ENCODE measurements at regions not wholly inside any gene's neighbourhood (a gene's known extent, or its start where the extent isn't known, plus 50 kb on each side); places are given as distances from the start of the nearest gene placed in this dataset.

DNA sequence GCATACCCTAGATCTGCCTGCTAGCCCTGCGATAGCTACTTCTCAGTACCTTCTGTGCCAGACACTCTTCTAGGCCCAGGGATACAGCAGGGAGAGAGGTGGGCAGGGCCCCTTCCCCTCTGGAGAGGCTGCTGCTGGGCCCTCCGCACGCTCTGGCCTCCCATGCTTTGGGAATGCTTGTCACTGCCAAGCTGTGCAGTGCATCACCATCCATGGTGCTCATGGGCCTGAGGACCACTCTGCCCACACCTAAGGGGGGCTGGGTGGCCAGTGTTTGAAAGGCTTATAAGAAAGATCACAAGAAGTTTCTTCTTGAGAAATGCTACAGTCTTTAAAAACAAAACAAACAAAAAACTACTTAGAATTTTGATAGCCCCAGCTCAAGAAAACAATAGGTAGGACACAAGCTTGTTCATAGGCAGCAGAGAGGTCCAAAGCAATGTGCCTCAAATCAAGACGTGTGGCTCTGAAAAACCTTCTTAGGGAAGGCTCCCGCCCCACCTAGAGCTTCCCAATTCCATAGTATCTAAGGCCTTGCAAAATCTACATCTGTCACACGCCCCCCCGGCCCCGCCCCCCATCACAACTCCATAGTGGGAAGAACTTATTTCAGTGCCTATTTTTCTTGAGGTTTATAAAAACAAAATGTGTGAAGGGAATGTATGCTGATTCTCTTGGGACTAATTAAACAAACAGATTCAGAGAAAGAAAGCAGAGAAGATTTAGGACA is 145.8 kb downstream of the TM9SF2 start:
- no peak for DNase-seq (ENCODE audit: low spot score)

DNA sequence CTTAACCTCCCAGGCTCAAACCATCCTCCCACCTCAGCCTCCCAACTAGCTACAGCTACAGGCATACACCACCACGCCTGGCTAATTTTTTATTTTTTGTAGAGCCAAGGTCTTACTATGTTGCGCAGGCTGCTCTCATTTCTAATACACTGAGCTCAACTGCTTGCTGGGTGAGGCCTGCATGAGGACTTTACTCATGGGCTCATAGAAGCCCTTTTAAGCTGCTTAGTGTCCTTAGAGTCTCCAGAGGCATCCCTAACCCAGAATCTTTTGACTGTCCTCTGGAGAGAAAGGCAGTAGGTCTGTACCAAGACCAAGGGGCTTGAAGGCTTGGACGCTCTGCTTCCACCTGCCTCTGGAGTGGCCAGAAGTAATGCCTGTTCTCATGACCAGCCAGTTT is 141.6 kb downstream of the TM9SF2 start:
- DNase-seq (ENCODE audit: low spot score), result no peak

DNA sequence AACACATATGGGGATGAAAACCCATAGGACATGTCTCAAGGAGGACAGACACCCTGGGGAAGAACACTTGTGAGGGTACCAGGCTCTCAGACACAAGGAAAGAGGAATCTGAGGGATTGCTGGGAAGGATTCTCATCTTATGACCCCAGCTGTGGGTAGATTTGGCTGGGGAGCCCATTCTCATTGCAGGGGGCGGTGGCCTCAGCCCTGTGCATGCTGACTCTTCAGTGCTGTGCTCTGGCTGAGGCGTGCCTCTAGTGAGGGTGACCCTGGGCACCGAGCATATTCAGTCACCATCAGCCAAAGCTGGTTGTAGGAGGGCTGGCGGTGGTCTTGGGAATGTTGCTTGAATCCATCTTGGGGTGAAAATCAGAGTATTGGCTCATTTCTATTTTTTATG is 140.7 kb downstream of the TM9SF2 start:
- DNase-seq (ENCODE audit: low spot score), result no peak

DNA sequence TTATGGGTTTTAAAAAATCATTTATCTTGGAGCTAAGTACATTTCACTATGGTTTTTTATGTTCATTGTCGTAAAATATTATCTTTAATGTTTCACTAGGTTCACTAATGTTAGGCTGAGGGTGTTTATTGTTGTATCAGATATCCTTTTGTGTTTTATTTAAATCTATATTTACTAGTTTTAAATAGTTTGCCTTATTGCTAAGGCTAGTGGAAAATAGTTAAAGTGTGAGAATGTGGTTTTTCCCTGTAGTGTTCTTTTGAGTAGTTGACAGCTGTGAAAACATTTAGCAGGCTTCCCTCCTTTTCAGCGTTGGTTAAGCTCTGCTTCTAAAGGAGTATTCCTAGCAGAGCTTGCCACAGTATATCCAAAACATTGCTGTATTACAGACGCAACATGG is 139.0 kb downstream of the TM9SF2 start:
- no peak for DNase-seq (ENCODE audit: low spot score)

DNA sequence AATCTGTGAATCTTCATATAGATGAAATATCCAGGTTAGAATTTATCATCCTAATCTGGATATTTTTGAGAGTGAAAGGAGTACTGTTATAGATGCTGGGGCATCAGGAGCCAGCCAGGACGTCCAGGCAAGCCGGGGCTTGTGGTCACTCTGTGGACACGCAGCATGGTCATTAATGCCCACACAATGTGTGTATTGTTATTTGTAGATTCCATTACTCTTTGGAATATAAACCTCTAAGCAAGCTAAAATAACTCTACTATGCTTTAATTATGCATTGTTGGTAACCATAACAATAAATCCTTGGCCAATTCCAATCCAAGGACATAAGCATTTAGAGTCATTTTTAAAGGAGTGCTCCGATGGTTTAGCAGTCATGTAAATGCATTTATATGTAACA is 137.9 kb downstream of the TM9SF2 start:
- no peak for DNase-seq (ENCODE audit: low spot score)

DNA sequence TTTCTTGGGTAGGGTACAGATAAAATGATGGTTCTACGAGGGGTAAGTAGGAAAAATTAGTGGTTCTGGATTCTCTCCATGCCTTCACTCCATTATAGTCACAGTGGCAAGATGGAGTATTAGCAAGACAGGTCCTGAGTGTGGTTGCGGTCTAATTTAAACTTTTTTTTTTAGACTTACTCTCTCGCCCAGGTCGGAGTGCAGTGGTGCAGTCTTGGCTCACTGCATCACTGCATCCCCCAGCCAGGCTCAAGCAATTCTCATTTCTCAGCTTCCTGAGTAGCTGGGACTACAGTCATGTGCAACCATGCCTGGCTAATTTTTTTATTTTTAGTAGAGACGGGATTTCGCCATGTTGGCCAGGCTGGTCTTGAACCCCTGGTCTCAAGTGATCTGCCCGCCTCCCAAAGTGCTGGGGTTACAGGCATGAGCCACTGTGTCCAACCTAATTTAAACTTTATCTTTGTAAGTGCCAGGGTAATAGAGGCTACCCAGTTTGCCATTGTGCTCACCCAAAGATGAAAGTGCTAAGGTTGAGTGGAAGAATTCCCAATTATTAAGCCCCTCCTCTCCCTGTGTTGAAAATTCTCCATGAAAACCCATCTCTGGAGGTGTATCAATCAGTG is 135.6 kb downstream of the TM9SF2 start:
- DNase-seq (ENCODE audit: low spot score), result no peak

DNA sequence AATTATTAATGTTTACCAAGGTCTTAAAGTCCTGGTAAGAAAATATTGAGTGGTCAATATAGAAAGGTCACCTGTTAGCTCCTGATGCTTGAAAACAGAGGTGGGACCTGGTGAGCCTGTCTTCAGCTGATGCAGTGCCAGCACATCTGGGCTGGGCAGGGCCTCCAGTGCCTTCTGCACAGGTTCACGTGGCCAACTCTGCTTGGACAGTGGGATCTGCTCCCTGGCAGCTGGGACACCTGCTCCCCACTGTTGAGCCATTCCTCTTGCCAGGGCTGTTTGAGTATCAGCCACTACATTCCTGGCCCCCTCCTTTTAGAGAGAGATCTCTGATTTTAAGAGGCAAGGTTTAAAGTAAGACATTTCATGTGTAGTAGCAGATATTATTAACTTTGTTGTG is 135.0 kb downstream of the TM9SF2 start:
- DNase-seq (ENCODE audit: low spot score), result no peak

DNA sequence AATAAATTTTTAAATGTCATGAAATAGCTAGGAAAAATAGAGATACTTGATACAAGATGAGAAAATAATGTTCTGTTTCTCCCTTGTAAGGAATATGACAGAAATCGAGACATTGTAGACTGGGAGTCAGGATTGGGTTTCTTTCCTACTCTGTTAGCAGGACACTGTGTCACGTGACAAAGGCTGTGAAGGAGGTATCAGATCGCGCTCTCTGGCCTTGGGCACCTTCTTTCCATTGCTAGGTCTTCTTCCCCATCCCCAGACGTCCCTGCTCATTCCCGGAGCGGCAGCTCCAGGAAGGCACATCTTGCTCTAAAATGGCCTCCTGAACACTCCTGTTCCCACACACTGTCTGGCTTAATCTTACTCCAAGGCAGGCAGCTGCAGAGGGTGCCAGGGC is 133.4 kb downstream of the TM9SF2 start:
- DNase-seq (ENCODE audit: low spot score), result no peak

DNA sequence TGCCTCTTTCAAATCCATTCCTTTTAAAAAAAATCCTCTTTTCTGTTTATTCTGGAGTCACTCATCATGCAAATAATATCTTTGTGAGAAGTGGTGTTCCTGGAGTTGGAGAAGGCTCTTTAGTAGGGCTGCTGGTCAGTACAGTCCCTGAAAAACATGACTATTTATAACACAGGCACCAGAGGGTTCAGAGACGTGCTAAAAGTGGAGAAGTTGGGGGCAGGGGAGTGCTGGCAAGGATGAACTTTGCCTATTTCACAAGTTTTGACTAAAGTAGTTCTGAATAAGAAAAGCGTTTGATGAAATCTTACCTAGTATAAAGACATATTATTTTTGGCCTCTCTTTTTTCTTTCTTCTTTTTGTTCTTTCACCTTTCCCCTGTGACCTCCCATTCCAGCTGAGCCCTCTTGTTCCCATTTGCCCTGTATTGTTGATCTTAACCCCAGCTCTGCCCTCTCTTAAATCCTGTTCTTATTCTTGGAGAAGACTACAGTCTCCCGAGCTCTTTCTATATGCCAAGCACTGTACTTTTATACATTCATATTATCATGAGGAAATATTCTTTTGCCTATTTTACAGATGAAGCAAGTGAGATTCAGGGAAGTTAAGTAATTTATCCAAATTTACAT is 129.1 kb downstream of the TM9SF2 start:
- no peak for DNase-seq (ENCODE audit: low spot score)

DNA sequence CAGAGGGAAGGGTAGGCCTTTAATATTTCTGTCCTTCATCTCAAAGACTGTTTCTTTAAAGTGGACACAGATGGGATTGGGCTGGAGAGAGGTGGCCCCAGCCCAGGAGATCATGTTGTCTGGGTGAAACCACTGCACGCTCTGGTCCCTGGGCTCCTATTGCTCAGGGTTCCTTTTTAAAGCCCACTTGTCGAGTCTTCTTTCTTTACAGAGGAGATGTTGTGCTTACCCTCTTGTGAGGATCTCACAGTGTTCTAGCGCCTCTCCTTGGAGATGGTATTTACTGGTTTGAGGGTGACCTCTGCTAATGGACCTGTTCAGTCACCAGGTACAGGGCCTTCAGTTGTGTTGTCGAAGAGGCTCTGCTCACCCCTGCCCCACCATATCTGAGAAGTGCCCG is 128.4 kb downstream of the TM9SF2 start:
- DNase-seq (ENCODE audit: low spot score), result no peak

DNA sequence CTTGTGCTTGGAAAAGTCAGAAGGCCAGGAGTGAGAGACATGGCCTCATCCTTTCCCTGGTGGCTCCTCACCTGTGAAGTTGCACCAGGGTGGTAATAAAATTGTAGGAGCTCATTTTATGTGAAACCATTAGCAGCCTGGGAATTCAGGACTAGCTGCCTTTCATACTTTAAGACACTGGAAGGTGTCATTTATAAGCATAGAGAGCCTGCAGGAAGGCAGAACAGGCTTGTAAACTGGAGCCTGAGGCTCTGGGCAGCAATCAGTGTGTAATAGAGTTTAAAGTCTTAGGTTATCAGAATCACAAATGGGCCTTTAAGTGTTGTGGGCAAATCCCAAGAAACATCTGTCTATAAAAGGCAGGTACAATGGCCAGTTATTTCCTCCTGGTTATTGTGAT is 127.2 kb downstream of the TM9SF2 start:
- DNase-seq (ENCODE audit: low spot score), result no peak

DNA sequence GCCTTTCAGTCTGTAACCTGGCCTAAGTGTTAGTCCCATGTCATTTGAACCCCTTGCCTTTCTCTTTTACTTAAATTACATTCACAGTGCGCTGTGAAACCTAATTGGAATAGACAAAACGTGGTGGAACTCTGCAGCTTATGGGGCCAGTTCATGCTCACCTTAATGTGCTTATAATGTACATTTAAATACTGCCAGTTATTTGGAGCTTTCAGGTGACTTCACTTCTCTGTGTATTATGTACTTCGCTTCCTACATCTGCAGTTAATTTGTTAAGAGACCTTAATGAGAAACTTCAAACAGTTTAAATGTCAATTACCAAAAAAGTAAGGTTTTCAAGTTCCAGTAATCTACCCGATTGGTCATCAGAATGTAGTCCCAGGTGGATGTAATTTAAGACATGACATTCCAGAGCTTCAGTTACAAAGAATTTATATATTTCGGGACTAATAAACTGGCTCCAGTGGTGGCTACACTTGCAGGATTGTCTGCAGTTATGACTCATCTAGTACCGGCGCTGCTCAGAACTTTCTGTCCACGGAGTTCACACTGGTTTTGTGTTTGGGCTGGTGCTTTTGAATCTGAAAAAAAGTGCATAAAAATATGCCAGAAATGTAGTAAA is 125.3 kb downstream of the TM9SF2 start:
- DNase-seq (ENCODE audit: low spot score), result no peak

DNA sequence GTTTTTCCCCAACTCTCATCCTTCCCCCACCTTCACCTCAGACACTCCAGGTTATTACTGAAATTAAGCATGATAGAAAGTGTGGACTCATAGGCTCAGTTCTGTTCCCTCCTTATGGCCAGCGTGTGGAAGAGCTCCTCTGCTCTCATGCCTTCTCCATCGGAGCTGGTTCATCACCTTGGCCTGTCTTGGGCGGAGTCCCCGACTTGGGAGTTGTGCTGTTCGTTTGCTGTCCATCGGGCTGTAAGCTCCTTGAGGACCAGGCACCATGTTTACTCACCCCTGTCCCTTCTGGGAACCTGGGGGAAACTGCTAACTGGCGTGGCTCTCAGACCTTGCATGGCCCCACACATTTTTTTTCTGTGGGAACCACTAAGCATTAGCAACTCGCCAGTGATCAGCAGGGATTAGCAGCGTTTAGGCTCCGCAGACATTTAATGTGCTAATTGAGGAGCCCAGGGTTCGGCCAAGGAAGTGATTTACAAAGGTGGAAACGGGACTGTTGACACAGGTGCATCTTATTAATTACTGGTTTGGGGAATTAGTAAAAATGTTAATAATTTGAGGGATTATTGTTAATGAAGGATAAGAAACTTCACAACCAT is 123.8 kb downstream of the TM9SF2 start:
- no peak for DNase-seq (ENCODE audit: low spot score)

DNA sequence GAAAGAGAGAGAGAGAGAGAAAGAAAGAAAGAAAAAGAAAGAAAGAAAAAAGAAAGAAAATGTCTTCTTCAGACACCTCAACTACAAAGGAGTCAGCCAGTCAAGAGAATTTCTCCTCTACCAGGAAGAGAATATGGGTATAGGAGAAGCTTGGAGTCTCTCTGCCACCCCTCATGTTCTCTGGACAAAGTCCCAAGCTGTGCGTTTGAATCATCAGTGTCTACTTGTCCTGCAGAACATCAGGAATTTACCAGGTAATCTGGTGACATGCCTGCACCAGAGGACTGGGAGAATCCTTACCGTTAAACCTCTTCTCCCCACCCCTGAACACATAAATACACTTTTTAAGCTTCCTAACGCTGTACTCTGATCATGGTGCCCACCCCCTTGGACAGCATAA is 119.5 kb downstream of the TM9SF2 start:
- DNase-seq (ENCODE audit: low spot score), result no peak

DNA sequence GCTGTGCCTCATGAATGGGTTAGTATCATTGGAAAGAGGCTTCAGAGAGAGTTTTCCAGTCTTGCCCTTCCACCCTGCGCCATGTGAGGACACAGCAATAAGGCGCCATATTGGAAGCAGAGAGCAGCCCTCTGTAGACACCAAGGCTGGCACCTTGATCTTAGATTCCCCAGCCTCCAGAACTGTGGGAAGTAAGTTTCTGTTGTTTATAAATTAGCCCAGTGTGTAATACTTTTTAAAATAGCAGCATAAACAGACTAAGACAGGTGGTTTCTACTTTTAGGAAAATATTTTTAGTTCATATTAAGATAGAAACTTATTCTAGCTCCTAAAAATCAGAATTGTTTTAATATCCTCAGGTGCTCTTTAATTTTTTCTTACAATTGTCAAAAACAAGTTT is 117.9 kb downstream of the TM9SF2 start:
- no peak for DNase-seq (ENCODE audit: low spot score)

DNA sequence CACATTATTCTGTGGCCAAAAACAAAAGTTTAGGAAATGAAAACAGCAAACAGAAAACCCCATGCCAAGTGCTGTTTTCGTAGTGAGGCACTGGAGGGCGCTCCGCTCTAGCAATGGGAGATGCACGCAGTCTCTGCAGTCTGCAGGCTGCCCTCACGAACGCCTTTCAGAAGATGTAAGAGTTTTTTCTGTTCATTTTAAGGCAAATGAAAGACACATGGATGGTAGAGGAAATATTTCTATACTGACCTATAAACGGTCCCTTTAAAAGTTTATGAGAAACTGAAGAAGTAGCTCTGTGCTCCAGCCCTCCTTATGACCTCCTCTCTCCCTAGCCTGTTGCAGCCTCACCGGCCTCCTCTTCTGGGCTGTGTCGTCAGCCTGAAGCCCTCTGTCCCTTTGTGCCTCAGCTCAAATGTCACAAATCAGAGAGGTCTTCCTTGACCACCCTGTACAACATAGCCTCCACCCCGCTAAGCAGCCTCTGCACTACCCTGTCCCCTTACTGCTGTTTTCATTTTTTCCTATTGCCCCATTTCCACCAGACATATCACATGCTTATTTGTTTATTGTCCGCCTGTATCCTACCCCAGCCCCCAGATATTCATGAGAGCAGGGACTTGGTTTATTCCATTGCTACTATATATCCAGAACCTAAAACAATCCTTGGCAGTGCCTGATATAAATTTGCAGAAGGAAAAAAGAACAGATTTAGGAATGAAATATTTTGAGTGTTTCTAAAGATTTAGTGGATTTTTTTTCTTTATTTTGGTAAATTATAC is 116.4 kb downstream of the TM9SF2 start:
- no peak for DNase-seq (ENCODE audit: low spot score)

DNA sequence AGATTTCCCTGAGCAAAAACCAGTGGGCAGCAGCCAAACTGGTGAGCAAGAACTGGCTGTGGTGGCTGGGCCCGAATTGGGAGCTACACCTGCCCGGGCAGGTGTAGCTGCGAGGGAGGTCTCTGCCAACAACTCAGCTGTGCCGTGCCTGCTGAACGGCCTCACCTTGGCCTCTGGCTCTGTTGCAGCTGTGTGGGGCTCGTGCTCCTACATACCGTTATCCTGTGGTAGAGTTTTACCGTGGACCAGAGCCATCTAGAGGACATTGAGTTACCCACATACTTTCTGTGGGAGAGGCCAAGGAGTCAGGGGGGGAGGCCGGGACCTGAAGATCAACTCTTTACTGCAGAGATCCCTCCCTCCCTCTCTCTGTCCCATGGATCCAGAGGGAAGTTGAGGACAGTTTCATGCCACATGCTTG is 113.2 kb downstream of the TM9SF2 start:
- DNase-seq (ENCODE audit: low spot score), result no peak
